Chondrocyte (in vitro differentiated cells): ENCODE measurements at regions not wholly inside any gene's neighbourhood (a gene's known extent, or its start where the extent isn't known, plus 50 kb on each side); places are given as distances from the start of the nearest gene placed in this dataset.

Experiments used
- DNase-seq: peaks from one replicate; pipeline ENCODE4 v3.0.0; 2021; ENCODE audit warnings: mixed read lengths, low spot score
- H3K27ac Mint-ChIP-seq: one replicate; pipeline ENCODE4 v1.8.0; 2021; ENCODE audit warnings: mild to moderate bottlenecking, moderate library complexity, mixed read lengths; ENCODE audit not compliant: unreplicated experiment
- H3K27me3 Mint-ChIP-seq: 2 replicates; pipeline ENCODE4 v1.8.0; 2021; ENCODE audit warnings: low read depth, mixed read lengths
- H3K36me3 Mint-ChIP-seq: 2 replicates; pipeline ENCODE4 v1.8.0; 2021; ENCODE audit warnings: low read depth, mixed read lengths
- H3K4me1 Mint-ChIP-seq: 2 replicates; pipeline ENCODE4 v1.8.0; 2021; ENCODE audit warnings: low read depth, mild to moderate bottlenecking, mixed read lengths
- H3K4me3 Mint-ChIP-seq: one replicate; pipeline ENCODE4 v1.8.0; 2021; ENCODE audit warnings: mild to moderate bottlenecking, moderate library complexity, mixed read lengths; ENCODE audit not compliant: unreplicated experiment
- H3K9me3 Mint-ChIP-seq: 2 replicates; pipeline ENCODE4 v1.8.0; 2021; ENCODE audit warnings: low read depth, mixed read lengths
- CTCF ChIP-seq: fragments of 200-600 bp; sonication (generic); IDR thresholded peaks from 2 replicates; pipeline ENCODE4 v1.5.0; 2021; ENCODE audit warnings: antibody characterized with exemption, mild to moderate bottlenecking, moderate library complexity

DNA sequence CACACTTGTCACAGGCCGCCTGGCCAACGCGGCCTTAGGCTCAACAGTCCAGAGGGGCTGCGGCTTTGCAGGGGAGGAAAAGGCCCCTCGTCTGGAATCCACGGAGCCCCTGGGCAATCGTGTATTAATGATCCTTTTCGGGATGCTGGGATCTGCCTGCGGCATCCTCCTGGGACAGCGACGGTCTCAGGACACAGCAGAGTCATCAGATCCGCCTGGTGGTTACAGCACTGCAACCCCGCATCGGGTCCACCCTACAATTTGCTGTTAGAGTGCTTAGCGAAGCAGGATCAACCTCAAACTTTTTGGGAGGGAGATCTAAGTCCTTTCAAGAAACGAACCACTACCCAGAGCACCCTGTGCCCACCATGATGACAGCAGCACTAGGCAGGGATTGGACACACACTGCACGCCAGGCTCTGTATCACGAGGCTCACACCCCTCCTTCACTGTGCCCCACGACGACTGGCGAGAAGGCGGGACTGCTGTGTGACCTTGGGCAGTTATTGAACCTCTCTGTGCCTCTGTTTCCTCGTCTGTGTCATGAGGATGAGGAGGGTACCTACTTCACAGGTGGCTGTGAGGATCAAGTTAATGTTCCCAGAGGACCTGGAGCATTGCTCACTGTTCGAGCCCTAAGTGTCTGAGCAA lies 100.4 kb upstream of the COL5A1 start:
- Mint-ChIP-seq H3K4me1 (peaks cover 40% of the 10 kb centered on the region), H3K27ac (no peak overlapping the region), H3K36me3 (no peaks in the 10 kb centered on the region), H3K4me3 (no peak overlapping the region), H3K9me3 (no peaks in the 10 kb centered on the region), H3K27me3 (no peaks in the 10 kb centered on the region)
- no peak for TF ChIP-seq CTCF
- peak; percentile 44 for DNase-seq

DNA sequence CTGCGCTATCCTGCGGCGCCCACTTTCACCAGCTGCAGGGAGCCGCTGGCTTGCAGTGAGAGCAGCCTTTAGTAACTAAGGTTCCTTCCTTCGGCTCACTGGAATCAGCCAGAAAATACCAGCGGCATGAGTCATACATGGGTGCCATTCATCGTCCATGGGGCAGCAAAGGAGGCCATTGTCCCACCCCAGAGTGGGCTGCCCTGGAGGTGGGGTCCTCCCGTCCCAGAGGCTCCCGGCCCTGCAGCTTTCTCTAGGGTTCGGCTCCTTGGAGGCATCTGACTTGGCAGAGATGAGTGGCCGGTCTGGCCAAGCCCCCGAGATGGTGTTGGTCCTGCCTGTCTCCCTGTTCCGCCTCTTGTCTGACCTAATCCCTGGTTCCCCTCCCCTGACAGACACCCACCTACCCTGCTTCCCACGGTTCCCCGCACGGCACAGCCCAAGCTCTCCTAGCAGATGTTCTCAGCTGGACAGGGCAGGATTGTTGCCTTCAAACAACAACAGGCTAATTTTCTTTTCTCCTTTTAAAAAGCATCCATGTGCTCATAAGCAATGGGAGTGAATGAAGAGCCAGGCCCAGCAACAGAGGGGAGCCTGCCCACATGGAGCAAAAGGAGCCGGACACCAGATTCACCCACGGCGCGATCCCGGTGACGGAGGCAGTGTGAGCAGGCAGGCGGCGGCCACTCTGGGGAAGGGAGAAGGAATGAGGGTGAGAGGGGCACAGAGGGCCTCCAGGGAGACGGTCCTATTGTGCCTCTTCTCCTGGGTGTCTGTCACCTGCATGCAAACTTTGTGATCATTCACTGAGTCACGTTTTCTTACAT lies 97.0 kb upstream of the COL5A1 start:
- TF ChIP-seq CTCF = no peak
- DNase-seq = peak; percentile 92
- H3K9me3 Mint-ChIP-seq = no peaks in the 10 kb centered on the region
- no peaks in the 10 kb centered on the region for H3K36me3 Mint-ChIP-seq
- peaks cover 61% of the 10 kb centered on the region for H3K4me1 Mint-ChIP-seq
- peak overlapping the region; percentile 96 for H3K27ac Mint-ChIP-seq
- no peaks in the 10 kb centered on the region for H3K27me3 Mint-ChIP-seq
- H3K4me3 Mint-ChIP-seq = peak overlapping the region; percentile 56

DNA sequence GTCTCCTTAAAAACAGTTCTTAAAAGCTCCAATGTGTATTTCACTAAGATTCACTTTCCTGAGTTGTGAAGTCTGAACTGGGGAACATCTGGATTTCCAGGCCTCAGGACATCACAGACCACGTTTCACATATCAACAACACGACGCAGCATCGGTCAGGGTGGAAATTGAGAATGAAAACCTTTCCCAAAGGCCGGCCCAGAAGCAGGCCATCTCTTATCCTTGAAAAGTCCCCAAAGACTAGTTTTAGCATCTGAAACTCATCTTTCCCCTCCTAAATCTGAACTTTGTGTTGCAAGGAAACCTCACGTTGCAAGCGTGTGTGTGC lies 96.4 kb upstream of the COL5A1 start:
- DNase-seq = no peak
- no peak overlapping the region for H3K4me3 Mint-ChIP-seq

DNA sequence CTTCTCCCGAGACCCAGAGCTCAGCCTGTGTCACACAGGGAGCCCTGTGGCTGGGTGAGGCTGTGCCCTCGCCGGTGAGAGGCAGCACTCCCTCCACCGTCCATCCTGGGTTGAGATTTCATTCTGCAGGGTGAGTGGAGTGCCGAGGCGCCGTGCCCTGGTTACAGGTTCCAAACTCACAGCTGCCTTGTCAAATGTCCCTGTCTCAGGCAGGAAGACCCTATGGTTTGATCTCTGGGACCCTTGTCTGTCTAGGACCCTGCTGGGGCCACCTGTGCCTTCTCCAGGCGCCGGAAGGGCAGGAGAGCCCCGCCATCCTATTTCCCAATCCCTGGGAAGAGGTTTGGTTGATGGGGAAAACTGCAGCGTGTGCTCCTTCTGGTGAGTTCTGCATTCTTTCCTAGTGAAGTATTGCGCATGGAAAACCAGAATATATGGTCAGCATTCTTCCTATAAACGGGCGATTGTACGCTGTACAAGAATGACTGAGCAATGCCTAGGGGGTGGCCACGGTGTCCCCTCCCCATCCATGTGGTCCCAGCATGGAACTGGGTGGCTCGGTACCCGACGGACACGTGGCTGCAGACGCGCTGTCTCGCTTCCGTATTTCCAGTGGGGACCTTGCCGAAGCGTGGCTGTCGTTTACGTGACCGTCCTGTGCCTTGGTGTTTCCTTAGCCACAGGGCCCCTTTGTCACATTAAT lies 95.9 kb upstream of the COL5A1 start:
- TF ChIP-seq CTCF = no peak
- peak overlapping the region; percentile 96 for H3K27ac Mint-ChIP-seq
- H3K4me1 Mint-ChIP-seq = peaks cover 65% of the 10 kb centered on the region
- H3K9me3 Mint-ChIP-seq = no peaks in the 10 kb centered on the region
- peak; percentile 62 for DNase-seq
- H3K36me3 Mint-ChIP-seq = no peaks in the 10 kb centered on the region
- no peaks in the 10 kb centered on the region for H3K27me3 Mint-ChIP-seq
- H3K4me3 Mint-ChIP-seq = peak overlapping the region; percentile 36

More for the DNA sequence above, 96.4 kb upstream of the COL5A1 start:
- no peak for TF ChIP-seq CTCF
- peak overlapping the region; percentile 96 for H3K27ac Mint-ChIP-seq
- no peaks in the 10 kb centered on the region for H3K27me3 Mint-ChIP-seq
- no peaks in the 10 kb centered on the region for H3K36me3 Mint-ChIP-seq
- peaks cover 61% of the 10 kb centered on the region for H3K4me1 Mint-ChIP-seq
- H3K9me3 Mint-ChIP-seq = no peaks in the 10 kb centered on the region

GRCh38 chr9:134546246-134546731 lies 95.3 kb upstream of the COL5A1 start:
- H3K27me3 Mint-ChIP-seq = no peaks in the 10 kb centered on the region
- no peaks in the 10 kb centered on the region for H3K9me3 Mint-ChIP-seq
- H3K4me1 Mint-ChIP-seq = peaks cover 71% of the 10 kb centered on the region
- peak overlapping the region; percentile 36 for H3K4me3 Mint-ChIP-seq
- no peaks in the 10 kb centered on the region for H3K36me3 Mint-ChIP-seq
- TF ChIP-seq CTCF = no peak
- H3K27ac Mint-ChIP-seq = peak overlapping the region; percentile 96
- DNase-seq = peak; percentile 77
